PC-3 (cell line): ENCODE measurements at regions not wholly inside any gene's neighbourhood (a gene's known extent, or its start where the extent isn't known, plus 50 kb on each side); places are given as distances from the start of the nearest gene placed in this dataset.

Experiments
- ATAC-seq: fragments of 200-7000 bp; cut with Tn5 transposase; 2 replicates; pipeline ENCODE4 v1.9.1; 2020; ENCODE audit warnings: mild to moderate bottlenecking, moderate library complexity
- BruUV-seq: library from RNA; stranded (reverse); fragments of 400-500 nt; replicated peaks from 2 replicates; lab custom pipeline; 2021; lab: Mats Ljungman, UMichigan
- CTCF ChIA-PET: fragments of 300-600 bp; sonication (Branson Sonifier 250); formaldehyde crosslinking; loops from one replicate; lab custom pipeline; 2022; ENCODE audit warnings: antibody characterized with exemption; lab: Charles Lee
- POLR2A ChIA-PET: fragments of 300-600 bp; sonication (Branson Sonifier 250); formaldehyde crosslinking; loops from one replicate; lab custom pipeline; 2022; ENCODE audit warnings: antibody characterized with exemption; ENCODE audit not compliant: unreplicated experiment; lab: Charles Lee
- DNase-seq: peaks from one replicate; pipeline ENCODE4 v3.0.0-alpha.2; 2015
- H2AFZ ChIP-seq: fragments of 300-600 bp; sonication (generic); 2 replicates; pipeline ENCODE4 v1.6.0; 2016; ENCODE audit warnings: antibody characterized with exemption, low read length
- H3F3A ChIP-seq: fragments of 300-600 bp; sonication (generic); one replicate; pipeline ENCODE4 v1.6.0; 2017; ENCODE audit warnings: antibody characterized with exemption, low read length, control low read depth, mild to moderate bottlenecking; ENCODE audit not compliant: unreplicated experiment
- H3K27ac ChIP-seq: fragments of 300-600 bp; sonication (generic); 2 replicates; pipeline ENCODE4 v1.5.1; 2016; ENCODE audit warnings: mild to moderate bottlenecking, low read length
- H3K27me3 ChIP-seq: fragments of 300-600 bp; sonication (generic); 2 replicates; pipeline ENCODE4 v1.6.1; 2016; ENCODE audit warnings: low read length, mixed read lengths
- H3K36me3 ChIP-seq: fragments of 300-600 bp; sonication (generic); 2 replicates; pipeline ENCODE4 v1.6.1; 2016; ENCODE audit warnings: low read depth, mixed run types, low read length, mixed read lengths
- H3K4me1 ChIP-seq: fragments of 300-600 bp; sonication (generic); 2 replicates; pipeline ENCODE4 v1.5.1; 2016; ENCODE audit warnings: low read length; ENCODE audit not compliant: insufficient read depth
- H3K4me2 ChIP-seq: fragments of 300-600 bp; sonication (generic); 2 replicates; pipeline ENCODE4 v1.6.0; 2016; ENCODE audit warnings: low read length
- H3K4me3 ChIP-seq: fragments of 300-600 bp; sonication (generic); 2 replicates; pipeline ENCODE4 v1.5.1; 2016; ENCODE audit warnings: mild to moderate bottlenecking, low read length, mixed read lengths
- H3K79me2 ChIP-seq: fragments of 300-600 bp; sonication (generic); 2 replicates; pipeline ENCODE4 v1.6.1; 2017; ENCODE audit warnings: low read length, mixed read lengths
- H3K9ac ChIP-seq: fragments of 300-600 bp; sonication (generic); 2 replicates; pipeline ENCODE4 v1.6.0; 2016; ENCODE audit warnings: mild to moderate bottlenecking, low read length
- H3K9me2 ChIP-seq: fragments of 300-600 bp; sonication (generic); replicated peaks from 2 replicates; pipeline ENCODE4 v1.6.1; 2016; ENCODE audit warnings: mixed run types, low read length, mixed read lengths
- H3K9me3 ChIP-seq: fragments of 300-600 bp; sonication (generic); 2 replicates; pipeline ENCODE4 v1.6.1; 2016; ENCODE audit warnings: low read length, mixed read lengths
- H4K20me1 ChIP-seq: fragments of 300-600 bp; sonication (generic); 2 replicates; pipeline ENCODE4 v1.6.1; 2016; ENCODE audit warnings: low read length, mixed read lengths
- CTCF ChIP-seq: fragments of 300-600 bp; sonication (generic); conservative IDR thresholded peaks from 2 replicates; pipeline ENCODE4 v1.5.1; 2017; ENCODE audit warnings: antibody characterized with exemption, low read depth, mild to moderate bottlenecking, low read length
- EZH2 ChIP-seq: fragments of 300-600 bp; sonication (generic); IDR thresholded peaks from one replicate; pipeline ENCODE4 v1.6.1; 2017; ENCODE audit warnings: antibody characterized with exemption, mild to moderate bottlenecking, low read length; ENCODE audit not compliant: unreplicated experiment
- EZH2phosphoT487 ChIP-seq: fragments of 300-600 bp; sonication (generic); IDR thresholded peaks from 2 replicates; pipeline ENCODE4 v1.6.1; 2018; ENCODE audit warnings: mild to moderate bottlenecking, antibody characterized with exemption, low read length, borderline replicate concordance
- intact Hi-C: fragments of 100-400 bp; cut with micrococcal nuclease; formaldehyde crosslinking; loops from 2 replicates; pipeline ENCODE4 v1.9.0; 2023

DNA sequence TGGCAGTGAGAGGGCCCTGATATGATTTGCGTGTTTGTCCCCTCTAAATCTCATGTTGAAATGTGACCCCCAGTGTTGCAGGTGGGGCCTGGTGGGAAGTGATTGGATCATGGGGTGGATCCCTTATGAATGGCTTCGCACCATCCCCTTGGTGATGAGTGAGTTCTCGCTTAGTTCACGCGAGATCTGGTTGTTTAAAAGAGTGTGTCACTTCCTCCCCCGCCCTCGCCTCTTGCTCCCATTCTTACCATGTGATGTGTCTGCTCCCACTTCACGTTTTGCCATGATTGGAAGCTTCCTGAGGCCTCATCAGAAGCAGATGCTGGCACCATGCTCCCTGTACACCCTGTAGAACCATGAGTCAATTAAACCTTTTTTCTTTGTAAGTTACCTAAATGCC is 319.9 kb upstream of the ID2 start:
- H3K4me1 ChIP-seq: no peaks in the 10 kb centered on the region
- no peak for TF ChIP-seq EZH2phosphoT487
- TF ChIP-seq CTCF: no peak
- TF ChIP-seq EZH2: no peak
- H3K4me2 ChIP-seq: no peak overlapping the region

DNA sequence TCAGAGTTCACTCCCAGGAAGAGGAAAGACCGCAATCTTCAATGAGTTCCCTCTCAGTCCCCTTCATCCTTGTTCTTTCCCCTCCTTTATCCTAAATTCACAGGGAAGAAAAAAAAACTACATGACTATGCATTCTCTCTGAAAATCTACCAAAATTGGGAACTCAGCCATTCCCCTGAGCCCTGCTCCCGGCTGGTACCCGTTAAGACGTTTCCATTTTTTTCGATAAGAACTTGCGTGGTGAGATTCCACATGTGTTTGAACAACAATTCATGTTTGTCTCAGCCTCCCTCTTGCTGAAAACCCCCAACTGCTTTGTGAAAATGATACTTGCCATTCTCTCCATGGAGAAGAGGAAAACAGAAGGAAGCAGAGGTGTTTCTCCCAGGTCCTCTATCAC is 318.7 kb upstream of the ID2 start:
- POLR2A ChIA-PET: no interaction called here
- Histone ChIP-seq H3K27ac (no peak overlapping the region), H3K79me2 (no peaks in the 10 kb centered on the region), H4K20me1 (no peaks in the 10 kb centered on the region), H2AFZ (no peak overlapping the region), H3K4me1 (no peaks in the 10 kb centered on the region), H3K4me2 (no peak overlapping the region), H3K9ac (no peak overlapping the region), H3K9me2 (no peaks in the 10 kb centered on the region), H3K4me3 (no peak overlapping the region), H3K36me3 (no peaks in the 10 kb centered on the region), H3K9me3 (no peaks in the 10 kb centered on the region), H3K27me3 (no peaks in the 10 kb centered on the region), H3F3A (no peaks in the 10 kb centered on the region)
- ATAC-seq: no peak
- CTCF ChIA-PET: no interaction called here
- TF ChIP-seq EZH2phosphoT487: no peak
- no peak for TF ChIP-seq EZH2
- no peak for TF ChIP-seq CTCF
- DNase-seq: no peak
- no TSS peak for BruUV-seq
- intact Hi-C loops: no loop called here

More for the DNA sequence above, 319.9 kb upstream of the ID2 start:
- Histone ChIP-seq H3K36me3 (no peaks in the 10 kb centered on the region), H3K9ac (no peak overlapping the region), H3K79me2 (no peaks in the 10 kb centered on the region), H3K27ac (no peak overlapping the region), H2AFZ (no peak overlapping the region), H4K20me1 (no peaks in the 10 kb centered on the region), H3K9me3 (no peaks in the 10 kb centered on the region), H3F3A (no peaks in the 10 kb centered on the region), H3K27me3 (no peaks in the 10 kb centered on the region), H3K4me3 (no peak overlapping the region), H3K9me2 (no peaks in the 10 kb centered on the region)
- DNase-seq (no peak), ATAC-seq (no peak)
- intact Hi-C loops: no loop called here
- no TSS peak for BruUV-seq
- ChIA-PET POLR2A (no interaction called here), CTCF (no interaction called here)

DNA sequence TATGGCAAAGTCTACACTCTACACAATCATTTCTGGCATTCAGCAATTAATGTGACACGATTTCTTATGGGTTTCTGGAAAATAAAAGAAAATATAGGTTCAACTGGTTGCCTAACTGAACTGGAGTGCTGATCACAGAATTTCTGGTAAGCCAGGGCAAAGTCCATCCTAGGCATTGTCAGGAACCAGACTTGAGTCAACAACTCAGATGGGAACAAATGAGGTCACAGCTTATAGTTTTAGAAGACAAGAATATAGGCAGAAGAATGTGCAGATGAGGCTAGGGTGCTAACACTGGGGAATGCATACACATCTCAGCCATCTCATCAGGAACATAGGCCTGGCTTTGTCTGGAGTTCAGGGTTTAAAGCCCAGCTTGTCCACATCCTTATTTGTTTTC is 317.2 kb upstream of the ID2 start:
- DNase-seq (no peak), ATAC-seq (no peak)
- no peaks in the 10 kb centered on the region for H3K36me3 ChIP-seq
- H3K9ac ChIP-seq: no peak overlapping the region
- no peaks in the 10 kb centered on the region for H3K9me3 ChIP-seq
- intact Hi-C loops: no loop called here
- H3K4me1 ChIP-seq: no peaks in the 10 kb centered on the region
- no peaks in the 10 kb centered on the region for H3F3A ChIP-seq
- TF ChIP-seq EZH2phosphoT487: no peak
- TF ChIP-seq CTCF: no peak
- no peak for TF ChIP-seq EZH2
- ChIA-PET CTCF (no interaction called here), POLR2A (no interaction called here)
- BruUV-seq: no TSS peak
- H3K4me2 ChIP-seq: no peak overlapping the region
- no peaks in the 10 kb centered on the region for H3K79me2 ChIP-seq
- no peaks in the 10 kb centered on the region for H4K20me1 ChIP-seq
- no peaks in the 10 kb centered on the region for H3K9me2 ChIP-seq
- H3K4me3 ChIP-seq: no peak overlapping the region
- H3K27me3 ChIP-seq: no peaks in the 10 kb centered on the region
- H3K27ac ChIP-seq: no peak overlapping the region
- no peak overlapping the region for H2AFZ ChIP-seq
